Stimulated activated CD8-positive, alpha-beta memory T cell treated with anti-CD3 and anti-CD28 coated beads, Interleukin-7, amount 100 ng/mL, for 24 hours (primary cell): ENCODE measurements at regions not wholly inside any gene's neighbourhood (a gene's known extent, or its start where the extent isn't known, plus 50 kb on each side); places are given as distances from the start of the nearest gene placed in this dataset.
"Not testable (repeated sequence)": the region's sequence is repeated elsewhere in the genome, so short reads cannot be mapped to it uniquely, and the experiment has no call there.

Experiments
- DNase-seq: peaks from one replicate; pipeline ENCODE4 v3.0.0-alpha.2; 2020; ENCODE audit warnings: low read depth

DNA sequence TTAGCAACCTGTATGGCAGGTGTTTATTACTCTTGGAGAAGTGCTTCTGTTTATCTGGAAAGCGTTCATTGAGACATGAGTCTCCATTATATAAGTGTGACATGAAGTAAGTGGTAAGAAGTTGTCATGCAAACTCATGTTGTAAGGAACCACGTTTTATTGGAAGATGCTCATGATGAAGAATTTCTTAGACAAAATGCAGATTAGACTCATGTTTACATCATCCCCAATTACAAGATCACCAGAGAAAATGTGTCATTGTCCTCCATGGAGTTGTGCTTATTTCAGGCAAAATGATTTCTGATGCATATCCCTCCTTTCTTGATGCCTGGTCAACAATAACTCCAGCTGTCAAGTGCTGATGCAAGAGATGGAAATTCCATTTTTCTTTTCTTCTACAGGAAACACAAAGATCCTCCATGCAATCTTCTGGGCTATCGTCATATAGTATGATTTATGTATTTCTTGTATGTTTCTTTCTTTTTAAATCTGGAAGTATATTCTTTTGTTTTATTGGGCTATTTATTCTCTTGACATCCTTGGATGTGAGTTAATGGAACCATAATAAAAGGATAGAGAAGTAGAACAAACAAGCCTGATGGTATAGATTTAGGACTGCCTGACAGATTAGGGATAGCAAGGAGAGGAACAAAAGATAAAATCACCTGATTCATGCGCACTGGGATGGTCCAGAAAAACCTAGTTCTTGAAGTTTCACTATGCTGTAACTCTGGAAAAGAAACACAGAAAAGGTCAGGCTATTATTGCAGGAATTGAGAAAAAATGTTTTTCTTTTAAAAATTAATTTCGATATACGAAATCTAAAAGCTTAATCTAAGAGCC lies 50.7 kb upstream of the DIAPH3 start:
- DNase-seq: no peak

DNA sequence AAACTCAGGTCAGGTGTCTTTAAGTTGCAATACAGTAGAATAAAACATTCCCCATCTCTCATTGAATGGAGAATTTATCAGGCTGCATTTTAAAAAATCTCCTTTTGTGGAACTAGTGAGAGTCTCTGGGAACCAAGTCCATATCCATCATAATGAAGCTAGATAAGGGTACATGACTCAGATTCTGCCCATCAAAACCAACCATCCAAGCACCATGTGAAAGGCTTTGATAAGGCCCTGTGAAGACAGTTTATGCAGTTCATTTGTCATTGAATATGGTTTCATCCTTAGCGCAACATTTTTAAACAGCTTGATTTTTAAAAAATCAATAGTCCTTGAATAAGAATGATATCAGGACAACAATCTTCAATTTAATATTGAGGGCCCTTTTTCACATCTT lies 56.3 kb upstream of the DIAPH3 start:
- no peak for DNase-seq

DNA sequence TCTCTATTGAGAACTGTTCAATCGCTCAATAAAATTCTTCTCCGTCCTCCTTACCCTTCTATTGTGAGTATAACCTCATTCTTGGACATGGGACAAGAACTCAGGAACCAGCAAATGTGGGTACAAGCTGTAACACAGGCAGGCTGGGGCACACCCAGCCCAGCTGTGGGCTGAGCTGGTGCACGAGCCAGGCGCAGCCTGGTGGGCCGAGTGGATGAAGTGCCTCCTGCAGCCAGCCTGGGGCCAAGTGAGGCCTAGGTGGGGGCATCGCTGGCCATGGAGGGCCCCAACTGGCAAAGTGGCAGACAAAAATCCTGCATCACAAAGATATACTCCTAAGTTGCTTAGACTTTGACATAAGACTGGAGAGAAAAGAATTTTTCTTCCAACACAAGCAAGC lies 57.9 kb upstream of the DIAPH3 start:
- no peak for DNase-seq

DNA sequence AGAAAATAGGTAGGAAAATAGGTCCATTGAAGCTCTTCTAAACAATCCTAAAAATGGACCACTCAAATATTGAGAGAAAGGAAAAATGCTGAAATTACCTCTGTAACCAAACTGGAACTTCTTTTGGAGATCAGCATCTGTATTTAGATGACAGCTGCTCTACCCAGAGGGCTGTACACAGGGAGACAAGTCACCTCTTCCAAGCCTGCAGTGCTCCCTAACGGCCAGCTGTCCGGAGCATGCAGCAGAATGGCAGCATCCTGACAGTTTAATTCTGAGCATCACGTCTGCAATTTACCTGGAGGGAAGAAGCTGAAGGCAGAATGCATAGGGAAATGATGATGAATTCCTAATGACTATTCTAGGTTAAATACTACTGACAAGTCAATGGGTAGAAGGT lies 62.8 kb upstream of the DIAPH3 start:
- no peak for DNase-seq

DNA sequence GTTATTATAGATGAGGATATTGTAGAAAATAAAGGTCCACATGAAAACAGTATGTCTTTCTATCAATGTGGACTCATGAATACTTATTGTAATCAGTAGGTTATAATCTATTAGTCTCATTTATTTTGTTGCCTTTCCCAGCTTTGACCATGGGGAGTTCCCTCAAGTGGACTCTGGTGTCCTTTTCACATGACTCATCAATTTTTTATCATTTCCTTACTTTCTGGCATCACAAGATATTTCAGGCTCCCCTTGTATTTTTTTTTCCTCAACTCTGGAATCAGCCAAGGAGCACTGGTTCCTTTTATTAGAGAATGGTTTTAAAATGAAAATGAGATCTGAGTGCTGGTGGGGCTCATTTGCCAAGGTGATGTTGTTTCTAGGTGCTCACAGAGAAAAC lies 63.4 kb upstream of the DIAPH3 start:
- no peak for DNase-seq

DNA sequence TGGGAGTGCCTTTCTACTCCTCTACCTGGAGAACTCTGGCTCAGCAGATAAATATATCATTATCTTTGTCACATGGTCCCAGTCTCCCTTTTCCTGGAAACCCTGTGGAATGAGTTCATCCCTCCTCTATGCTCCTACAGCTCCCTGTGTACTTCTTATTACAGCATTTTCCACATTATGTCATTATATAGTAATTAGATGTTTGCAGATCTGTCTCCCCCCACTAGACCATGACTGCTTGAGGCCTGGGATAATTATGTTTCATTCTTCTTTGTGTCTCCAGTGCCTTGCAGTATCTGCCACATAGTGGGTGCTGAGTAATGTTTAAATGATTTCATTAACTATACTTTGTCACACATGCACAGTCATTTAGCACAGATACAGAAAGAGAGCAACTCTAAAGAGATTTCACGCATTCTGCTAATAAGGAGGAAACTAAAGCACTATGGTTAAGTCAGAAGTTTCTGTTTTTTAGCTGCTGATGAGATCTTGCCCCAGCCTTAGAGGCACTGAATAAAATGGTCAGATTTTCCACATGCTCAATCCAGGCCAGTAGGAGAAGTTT lies 66.1 kb upstream of the DIAPH3 start:
- DNase-seq: no peak

DNA sequence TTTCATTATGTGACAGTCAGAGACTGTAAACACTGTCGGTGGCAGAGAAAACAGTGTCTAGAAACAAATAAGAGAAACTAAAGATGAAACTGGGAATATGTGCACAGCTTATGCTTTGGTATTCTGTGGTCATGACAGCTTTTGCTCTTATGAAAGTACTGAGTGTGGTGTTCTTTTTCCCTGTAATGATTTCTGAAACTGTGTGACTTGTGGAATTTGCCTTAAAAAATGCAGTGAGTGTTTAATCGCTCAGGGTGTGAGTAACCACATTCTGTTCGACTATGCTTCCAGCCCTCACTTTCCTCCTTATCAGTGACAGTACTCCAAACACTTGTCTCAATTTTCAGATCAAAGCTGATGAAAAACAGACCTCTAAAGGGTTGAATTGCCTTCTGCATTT lies 66.9 kb upstream of the DIAPH3 start:
- no peak for DNase-seq

DNA sequence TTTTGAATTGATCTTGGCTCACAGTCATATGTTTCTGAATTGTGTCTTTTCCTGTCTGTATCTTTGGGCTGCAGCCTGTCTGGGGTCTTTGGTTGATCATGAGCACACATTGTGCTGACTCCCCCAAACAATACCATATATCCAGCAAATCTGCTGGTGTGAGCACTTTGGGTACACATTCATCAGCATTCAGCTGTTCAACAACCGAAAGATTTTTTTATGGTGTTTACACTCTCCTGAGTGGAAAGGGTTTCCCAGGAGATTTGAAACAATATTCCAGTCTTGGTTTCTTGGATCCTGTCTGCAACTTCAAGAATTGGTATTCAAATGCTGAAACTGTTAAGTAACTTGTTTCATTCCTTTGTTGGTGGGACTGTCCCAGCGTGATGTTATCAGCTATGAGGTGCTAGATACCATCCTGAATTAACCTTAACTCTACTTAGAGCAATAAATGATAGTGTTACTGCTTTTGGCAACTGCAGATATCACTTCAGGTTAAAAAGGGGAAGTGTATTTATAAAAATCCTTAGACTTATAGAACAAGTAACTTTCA lies 78.4 kb upstream of the DIAPH3 start:
- DNase-seq: no peak

DNA sequence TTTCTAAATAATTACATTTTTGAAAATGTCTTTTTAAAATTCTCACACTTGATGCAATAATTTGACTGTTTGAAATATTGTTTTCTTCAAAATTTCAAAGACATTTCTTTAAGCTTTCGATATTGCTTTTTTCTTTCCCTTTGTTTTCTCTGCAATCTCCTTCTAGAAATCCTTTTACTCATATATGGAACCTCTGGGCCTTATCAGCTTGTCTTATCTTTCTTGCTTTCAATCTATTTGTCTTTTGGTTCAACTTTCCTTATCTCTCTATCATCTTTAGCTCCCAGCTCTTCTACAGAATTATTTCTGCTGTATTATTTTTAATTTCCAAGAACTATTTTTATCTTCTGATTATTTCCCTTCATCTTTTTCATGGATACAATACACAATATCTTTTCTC lies 80.7 kb upstream of the DIAPH3 start:
- DNase-seq: no peak

DNA sequence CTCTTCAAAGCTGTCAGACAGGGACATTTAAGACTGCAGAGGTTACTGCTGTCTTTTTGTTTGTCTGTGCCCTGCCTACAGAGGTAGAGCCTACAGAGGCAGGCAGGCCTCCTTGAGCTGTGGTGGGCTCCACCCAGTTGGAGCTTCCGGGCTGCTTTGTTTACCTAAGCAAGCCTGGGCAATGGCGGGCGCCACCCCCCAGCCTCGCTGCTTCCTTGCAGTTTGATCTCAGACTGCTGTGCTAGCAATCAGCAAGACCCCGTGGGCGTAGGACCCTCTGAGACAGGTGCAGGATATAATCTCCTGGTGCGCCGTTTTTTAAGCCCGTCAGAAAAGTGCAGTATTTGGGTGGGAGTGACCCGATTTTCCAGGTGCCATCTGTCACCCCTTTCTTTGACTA lies 87.7 kb upstream of the DIAPH3 start:
- DNase-seq: not testable (repeated sequence)

DNA sequence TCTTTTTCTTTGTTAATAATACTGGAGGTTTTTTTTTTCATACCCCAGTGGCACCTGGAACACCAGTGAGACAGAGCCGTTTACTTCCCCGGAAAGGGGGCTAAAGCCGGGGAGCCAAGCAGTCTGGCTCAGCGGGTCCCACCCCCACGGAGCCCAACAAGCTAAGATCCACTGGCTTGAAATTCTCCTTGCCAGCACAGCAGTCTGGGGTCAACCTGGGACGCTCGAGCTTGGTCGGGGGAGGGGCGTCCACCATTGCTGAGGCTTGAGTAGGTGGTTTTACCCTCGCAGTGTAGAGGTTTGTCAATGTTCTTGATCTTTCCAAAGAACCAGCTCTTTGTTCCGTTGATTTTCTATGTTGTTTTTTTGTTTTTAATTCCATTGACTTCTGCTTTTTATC lies 94.6 kb upstream of the DIAPH3 start:
- DNase-seq: no peak

DNA sequence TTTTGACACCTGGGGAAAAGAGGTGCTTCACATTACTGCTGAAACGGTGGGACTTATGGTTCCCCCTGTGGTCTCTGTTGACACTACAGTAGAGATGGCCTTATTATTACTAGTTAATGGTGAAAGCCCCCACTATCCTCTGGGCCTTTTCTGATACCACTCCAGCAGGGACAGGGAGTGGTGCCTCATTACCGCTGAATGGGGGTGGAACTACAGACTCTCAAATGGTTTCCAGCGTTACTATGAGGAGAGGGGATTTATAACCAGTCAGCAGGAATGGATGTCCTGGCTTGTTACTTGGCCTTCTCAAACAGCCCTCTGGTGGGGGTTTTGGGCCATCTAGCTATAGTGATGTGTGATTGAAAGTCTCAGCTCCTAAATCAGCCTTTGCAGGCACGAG lies 96.7 kb upstream of the DIAPH3 start:
- no peak for DNase-seq

DNA sequence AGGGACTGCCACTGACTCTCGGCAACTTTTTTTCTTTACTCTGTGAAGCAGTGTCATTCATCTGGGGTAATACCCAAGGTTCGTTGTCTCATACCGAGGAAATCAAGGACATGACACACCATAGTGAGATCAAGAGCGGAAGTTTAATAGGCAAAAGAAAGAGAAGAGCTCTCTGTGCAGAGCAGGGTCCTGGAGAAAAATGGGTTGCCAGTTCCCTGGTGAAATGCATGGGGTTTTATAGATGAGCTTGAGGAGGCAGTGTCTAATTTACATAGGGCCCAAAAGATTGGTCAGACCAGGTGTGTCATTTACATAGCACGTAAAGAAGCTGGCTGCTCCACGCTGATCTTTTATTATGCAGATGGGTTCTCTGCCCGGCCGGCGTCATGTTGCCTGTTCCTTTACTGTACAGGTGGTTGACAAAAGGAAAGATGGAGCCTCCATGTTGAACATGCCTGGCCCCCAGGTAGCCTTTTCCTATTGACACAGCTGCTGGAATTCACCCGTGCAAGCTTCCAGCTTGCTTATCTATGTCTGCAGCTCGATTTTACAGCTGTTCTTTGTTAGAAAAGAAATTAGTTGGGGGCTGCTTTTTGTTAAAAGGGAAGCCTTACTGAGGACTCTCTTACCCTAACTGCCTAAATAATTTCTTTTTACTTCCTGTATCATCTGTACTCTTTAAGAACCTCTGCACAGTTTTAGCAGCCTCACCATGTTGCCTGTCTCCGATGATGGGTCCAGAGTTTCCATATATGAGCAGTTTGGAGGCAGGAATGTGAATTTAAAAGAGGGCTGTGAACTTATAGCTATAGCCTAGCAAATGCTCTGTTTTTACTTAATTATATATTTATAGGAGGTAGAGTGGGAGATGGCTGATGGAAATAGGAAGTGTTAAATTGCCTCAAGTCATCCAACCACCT lies 98.0 kb upstream of the DIAPH3 start:
- DNase-seq: no peak

DNA sequence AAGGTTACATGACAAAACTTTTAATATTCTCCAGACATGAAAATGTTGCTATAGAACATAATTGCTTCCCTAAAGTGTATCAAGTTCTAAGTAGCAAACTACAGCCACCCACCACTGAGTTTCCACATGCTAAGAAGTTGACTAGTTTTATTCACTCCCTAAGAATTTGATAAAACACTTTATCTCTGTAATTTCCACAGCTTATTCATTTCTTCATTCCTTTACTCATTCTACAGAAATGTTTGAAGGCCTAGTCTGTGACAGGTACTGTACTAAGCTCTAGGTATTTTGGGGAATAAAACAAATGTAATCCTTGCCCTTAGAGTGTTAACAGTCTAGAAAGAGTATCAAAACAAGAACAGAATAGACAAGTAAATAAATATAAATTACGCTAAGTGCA lies 101.8 kb upstream of the DIAPH3 start:
- DNase-seq: no peak

DNA sequence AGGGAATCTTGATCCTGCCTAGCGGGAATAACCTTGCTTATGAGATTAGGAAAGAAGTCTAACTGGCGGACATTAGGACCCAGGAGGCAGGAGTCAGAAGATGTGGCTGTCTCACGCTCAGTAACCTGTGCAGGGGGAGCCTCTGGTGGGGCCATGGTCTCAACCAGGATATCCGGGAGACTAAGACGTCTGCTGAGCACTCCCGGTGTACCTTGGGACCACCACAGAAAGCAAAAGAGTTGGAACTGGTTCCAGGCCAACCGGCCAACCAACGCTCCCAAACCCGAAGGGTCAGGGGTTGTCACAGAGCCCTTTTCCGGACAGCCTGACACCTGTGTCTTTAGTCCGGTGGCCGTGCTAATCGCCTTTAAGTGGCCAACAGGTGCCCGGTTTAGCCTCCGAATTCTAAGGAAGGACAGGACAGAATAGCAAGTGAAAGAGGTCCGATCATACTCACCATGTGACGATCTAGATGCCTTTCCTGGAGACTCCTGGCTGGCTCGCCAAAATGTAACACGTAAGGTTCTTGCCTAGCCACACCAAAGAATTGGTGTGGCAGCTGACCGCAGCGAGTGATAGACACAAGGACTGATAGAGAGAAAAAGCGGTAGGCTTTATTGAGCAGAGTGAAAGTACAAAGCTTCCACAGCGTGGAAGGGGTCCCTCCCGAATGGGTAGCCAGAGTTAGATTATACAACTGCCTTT lies 103.9 kb upstream of the DIAPH3 start:
- DNase-seq: peak; percentile 2

DNA sequence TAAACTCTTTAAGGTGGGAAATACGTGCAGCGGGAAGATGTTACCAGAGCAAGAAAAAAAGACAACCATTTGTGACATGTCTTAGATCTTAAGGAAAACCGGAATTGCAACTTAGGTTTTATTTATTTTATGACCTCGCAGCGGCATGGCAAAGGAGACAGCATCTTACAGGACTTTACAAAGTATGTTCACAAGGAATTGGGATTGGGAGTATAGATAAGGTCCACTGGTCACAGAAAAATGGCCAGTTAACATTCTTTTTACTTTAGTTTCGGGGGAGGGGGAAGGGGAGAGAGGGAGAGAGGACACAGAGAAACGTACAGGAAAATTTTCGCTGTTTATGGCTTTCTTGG lies 104.5 kb upstream of the DIAPH3 start:
- DNase-seq: no peak

DNA sequence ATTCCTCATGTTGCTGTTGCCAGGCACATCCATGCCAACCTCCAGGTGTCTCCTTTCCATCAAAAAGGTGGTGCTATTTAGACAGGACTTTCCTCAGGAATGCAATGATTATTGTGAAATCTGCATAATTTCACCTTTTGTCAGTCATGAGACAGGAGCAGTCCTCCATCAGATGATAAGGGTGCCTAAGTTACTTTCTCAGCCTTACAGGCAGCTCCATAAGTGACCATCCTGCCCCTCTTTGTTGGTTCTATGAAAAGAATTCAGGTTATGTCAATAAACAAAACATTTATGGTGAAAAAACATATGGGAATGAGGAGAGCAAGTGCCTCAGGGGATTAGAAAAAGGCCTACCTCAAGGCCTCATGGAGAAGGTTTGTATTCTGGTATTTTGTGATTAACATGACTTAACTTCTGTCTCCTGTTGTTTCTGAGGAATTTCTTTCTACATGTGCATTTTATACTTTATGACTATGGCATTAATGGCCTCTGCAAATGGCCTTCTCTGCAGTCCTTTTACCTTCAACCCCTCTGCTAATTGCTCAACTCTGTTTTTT lies 110.3 kb upstream of the DIAPH3 start:
- DNase-seq: no peak

DNA sequence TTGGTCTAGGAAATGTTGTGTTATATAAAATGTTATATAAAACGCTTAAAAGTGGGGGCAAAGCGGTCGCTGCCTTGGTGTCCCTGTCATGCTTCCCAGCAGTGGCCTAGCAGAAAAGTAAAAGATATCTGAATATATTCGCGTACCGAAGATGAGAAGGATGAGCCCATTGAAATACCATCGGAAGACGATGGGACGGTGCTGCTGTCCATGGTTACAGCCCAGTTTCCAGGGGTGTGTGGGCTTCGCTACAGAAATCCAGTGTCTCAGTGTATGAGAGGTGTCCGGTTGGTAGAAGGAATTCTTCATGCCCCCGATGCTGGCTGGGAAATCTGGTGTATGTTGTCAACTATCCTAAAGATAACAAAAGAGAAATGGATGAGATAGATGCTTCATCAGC lies 110.9 kb upstream of the DIAPH3 start:
- no peak for DNase-seq

DNA sequence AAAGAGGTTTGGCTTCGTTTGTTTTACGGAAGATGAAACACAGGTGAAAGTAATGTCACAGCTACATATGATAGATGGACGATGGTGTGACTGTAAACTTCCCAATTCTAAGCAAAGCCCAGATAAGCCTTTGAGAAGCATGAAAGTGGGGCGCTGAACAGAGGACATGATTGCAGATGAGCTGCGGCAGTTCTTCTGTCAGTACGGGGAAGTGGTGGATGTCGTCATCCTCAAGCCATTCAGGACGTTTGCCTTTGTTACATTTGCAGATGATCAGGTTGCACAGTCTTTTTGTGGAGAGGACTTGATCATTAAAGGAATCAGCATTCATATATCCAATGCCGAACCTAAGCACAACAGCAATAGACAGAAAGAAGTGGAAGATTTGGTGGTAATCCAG lies 111.5 kb upstream of the DIAPH3 start:
- DNase-seq: no peak

DNA sequence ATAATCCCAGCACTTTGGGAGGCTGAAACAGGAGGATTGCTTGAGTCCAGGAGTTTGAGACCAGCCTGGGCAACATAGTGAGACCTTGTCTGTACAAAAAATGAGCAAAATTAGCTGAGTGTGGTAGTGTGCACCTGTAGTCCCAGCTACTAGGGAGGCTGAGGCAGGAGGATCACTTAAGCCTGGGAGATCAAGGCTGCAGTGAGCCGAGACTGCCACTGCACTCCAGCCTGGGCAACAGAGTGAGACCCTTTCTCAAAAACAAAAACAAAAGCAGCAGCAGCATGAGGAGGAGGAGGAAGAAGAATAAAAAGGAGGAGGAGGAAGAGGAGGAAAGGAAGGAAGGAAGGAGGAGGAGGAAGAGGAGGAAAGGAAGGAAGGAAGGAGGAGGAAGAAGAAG lies 116.5 kb upstream of the TDRD3 start:
- not testable (repeated sequence) for DNase-seq

DNA sequence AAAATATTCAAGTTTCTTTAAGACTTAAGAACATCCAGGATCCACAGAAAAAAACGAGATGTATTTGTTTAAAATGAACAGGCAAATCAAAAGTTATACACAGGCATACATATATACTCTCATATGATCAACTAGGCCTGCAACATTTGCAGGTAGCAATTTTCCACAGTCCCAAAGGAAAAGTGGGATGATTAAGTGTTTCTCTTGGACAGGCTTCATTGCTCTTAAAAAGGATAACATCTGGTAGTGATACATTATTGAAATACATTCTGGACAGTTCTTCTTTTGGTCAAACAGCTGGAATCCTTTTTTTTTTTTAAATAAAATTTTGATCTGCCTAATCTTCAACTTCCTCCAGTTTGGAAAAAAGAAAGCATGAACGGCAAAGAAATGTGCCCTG lies 114.8 kb upstream of the TDRD3 start:
- no peak for DNase-seq

DNA sequence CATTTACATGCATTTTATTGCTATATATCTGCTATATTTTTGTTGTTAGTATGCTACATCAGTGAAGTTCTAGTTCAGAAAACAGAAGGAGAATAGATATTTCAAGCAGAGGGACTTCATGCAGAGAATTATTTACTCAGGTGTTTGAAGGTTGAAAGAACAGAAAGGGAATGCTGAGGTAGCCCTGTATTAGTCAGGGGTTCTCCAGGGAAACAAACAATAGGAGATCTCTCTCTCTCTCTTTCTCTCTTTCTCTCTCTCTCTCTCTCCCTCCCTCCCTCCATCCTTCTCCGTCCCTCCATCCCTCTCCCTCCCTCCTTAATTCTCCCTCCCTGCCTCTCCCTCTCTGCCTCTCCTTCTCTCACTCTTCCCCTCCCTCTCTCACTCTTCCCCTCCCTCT lies 114.3 kb upstream of the TDRD3 start:
- no peak for DNase-seq
